ENCODE measurements at regions not wholly inside any gene's neighbourhood (a gene's known extent, or its start where the extent isn't known, plus 50 kb on each side); places are given as distances from the start of the nearest gene placed in this dataset.
"Not testable (repeated sequence)": the region's sequence is repeated elsewhere in the genome, so short reads cannot be mapped to it uniquely, and the experiment has no call there.

GRCh38 chr1:146641534-146641933 lies 296.6 kb upstream of the NBPF12 start:
- not testable (repeated sequence) for DNase-seq (ENCODE audit: low spot score)

- not testable (repeated sequence) for DNase-seq (ENCODE audit: low spot score)
Observed at GRCh38 chr1:146640671-146641070, 297.5 kb upstream of the NBPF12 start.

GRCh38 chr1:146630302-146630701 lies 307.8 kb upstream of the NBPF12 start:
- not testable (repeated sequence) for DNase-seq (ENCODE audit: low spot score)

- not testable (repeated sequence) for DNase-seq (ENCODE audit: low spot score)
Observed at GRCh38 chr1:146618582-146618981, 319.5 kb upstream of the NBPF12 start.

- DNase-seq (ENCODE audit: low spot score) = not testable (repeated sequence)
Observed at GRCh38 chr1:146604681-146605080, 333.4 kb upstream of the NBPF12 start.

- DNase-seq (ENCODE audit: low spot score) = not testable (repeated sequence)
Observed at GRCh38 chr1:146600720-146601307, 337.3 kb upstream of the NBPF12 start.

GRCh38 chr1:146599906-146600305 lies 338.2 kb upstream of the NBPF12 start:
- DNase-seq (ENCODE audit: low spot score) = not testable (repeated sequence)

- DNase-seq (ENCODE audit: low spot score) = not testable (repeated sequence)
Observed at GRCh38 chr1:146581229-146581628, 352.4 kb upstream of the NOTCH2NLA start.

- DNase-seq (ENCODE audit: low spot score) = not testable (repeated sequence)
Observed at GRCh38 chr1:146567541-146567940, 338.7 kb upstream of the NOTCH2NLA start.

- not testable (repeated sequence) for DNase-seq (ENCODE audit: low spot score)
Observed at GRCh38 chr1:146558032-146558431, 329.2 kb upstream of the NOTCH2NLA start.

GRCh38 chr1:146556405-146556804 lies 327.6 kb upstream of the NOTCH2NLA start:
- DNase-seq (ENCODE audit: low spot score) = not testable (repeated sequence)

- not testable (repeated sequence) for DNase-seq (ENCODE audit: low spot score)
Observed at GRCh38 chr1:146552414-146552813, 323.6 kb upstream of the NOTCH2NLA start.

GRCh38 chr1:146548684-146549083 lies 319.9 kb upstream of the NOTCH2NLA start:
- DNase-seq (ENCODE audit: low spot score) = not testable (repeated sequence)

GRCh38 chr1:146546189-146546588 lies 317.4 kb upstream of the NOTCH2NLA start:
- not testable (repeated sequence) for DNase-seq (ENCODE audit: low spot score)

GRCh38 chr1:146537775-146538373 lies 309.1 kb upstream of the NOTCH2NLA start:
- DNase-seq (ENCODE audit: low spot score) = not testable (repeated sequence)

GRCh38 chr1:146536028-146536427 lies 307.2 kb upstream of the NOTCH2NLA start:
- DNase-seq (ENCODE audit: low spot score) = not testable (repeated sequence)

- not testable (repeated sequence) for DNase-seq (ENCODE audit: low spot score)
Observed at GRCh38 chr1:146535575-146535974, 306.8 kb upstream of the NOTCH2NLA start.

GRCh38 chr1:146530958-146531357 lies 302.1 kb upstream of the NOTCH2NLA start:
- DNase-seq (ENCODE audit: low spot score) = not testable (repeated sequence)

GRCh38 chr1:146522812-146523211 lies 294.0 kb upstream of the NOTCH2NLA start:
- not testable (repeated sequence) for DNase-seq (ENCODE audit: low spot score)

- not testable (repeated sequence) for DNase-seq (ENCODE audit: low spot score)
Observed at GRCh38 chr1:146522345-146522744, 293.5 kb upstream of the NOTCH2NLA start.

GRCh38 chr1:146521804-146522203 lies 293.0 kb upstream of the NOTCH2NLA start:
- DNase-seq (ENCODE audit: low spot score) = not testable (repeated sequence)

- DNase-seq (ENCODE audit: low spot score) = not testable (repeated sequence)
Observed at GRCh38 chr1:146513754-146514153, 284.9 kb upstream of the NOTCH2NLA start.
